ENCODE measurements at regions not wholly inside any gene's neighbourhood (a gene's known extent, or its start where the extent isn't known, plus 50 kb on each side); places are given as distances from the start of the nearest gene placed in this dataset.
"Not testable (repeated sequence)": the region's sequence is repeated elsewhere in the genome, so short reads cannot be mapped to it uniquely, and the experiment has no call there.

DNA sequence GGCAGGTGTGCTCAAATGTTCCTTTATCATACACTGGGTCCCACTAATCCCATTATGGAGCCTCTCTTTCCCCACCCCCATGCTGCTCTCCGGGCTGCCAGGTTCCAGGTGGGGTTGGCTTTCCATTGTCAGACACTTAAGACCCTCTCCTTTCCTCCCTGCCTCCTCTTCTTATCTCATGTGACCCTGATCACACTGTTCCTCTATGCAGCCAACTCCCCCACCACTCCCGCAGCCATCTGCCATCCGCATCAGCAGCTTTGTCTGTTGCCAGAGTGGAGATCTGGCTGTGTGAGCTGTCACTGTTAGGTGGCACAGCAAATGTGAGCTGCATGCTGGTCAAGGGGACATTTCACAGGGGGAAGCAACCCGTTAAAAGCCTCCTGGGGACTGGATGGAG is 391.4 kb downstream of the TNS3 start:
- DNase-seq (ENCODE audit: low read depth): no peak

DNA sequence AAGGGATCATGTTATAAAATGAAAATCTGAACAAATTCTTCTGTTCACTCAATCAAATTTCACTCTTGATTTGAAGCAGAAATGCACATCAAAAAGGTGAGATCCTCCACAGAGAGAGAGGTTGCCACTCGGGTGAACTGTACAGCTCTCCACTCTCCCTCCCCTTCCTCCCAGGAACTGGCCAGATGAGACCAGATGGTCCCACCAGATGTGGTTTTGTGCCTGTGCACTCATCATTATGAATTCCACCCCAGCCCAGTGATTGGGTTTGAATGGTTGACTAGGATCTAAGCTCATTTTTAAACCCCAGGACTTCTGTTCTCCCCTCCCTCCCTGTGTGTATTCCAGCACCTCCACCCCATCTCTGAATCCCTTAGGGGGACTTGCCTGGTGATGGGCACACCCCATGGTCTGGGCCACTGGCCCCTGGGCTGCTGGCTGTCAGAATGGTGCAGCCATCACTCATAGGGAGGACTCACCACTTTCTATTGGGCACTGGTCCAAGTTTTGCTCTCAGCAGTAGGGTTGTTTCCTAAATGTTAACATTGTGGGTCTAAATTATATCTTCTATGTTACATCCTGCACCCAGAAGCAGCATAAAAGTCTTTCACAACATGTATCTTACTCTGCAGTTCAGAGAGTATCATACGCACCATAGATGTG is 393.1 kb downstream of the TNS3 start:
- no peak for DNase-seq (ENCODE audit: low read depth)

DNA sequence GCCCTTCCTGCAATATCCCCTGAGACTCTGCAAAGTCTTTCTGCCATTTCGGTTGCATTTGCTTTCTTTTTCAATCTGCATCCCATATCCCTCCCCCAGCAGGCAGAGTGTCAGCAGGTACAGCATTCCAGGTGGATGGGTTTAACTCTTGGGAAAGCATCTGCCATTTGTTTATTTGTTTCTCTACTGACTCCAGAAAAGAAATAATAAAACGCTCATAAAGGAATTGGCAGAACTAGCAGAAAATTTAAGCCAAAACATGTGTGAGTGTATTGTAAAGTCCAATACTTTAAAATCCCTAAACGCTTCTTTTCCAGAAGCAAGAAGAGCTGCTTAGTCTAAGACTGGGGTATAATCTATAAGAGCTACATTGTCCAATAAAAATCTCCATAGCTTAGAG is 393.8 kb downstream of the TNS3 start:
- no peak for DNase-seq (ENCODE audit: low read depth)

DNA sequence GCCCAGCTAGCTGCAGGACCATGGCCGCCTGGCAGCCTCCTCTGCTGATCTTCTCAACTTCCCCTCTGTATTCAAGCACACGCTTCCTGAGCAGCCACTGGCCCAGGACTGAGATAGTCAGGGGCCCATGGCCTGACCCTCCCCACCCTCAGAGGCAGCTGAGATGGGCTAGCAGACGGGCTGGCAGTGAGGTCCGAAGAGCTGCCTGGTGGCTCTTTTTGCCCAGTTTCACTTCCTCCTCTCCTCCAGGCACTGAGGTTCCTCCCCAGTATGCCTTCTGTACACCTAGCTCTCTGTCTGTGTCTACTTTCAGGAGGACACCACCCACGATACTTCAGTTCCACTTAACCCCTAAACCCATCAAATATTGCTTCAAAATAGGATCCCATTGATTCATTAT is 395.6 kb downstream of the TNS3 start:
- no peak for DNase-seq (ENCODE audit: low read depth)

DNA sequence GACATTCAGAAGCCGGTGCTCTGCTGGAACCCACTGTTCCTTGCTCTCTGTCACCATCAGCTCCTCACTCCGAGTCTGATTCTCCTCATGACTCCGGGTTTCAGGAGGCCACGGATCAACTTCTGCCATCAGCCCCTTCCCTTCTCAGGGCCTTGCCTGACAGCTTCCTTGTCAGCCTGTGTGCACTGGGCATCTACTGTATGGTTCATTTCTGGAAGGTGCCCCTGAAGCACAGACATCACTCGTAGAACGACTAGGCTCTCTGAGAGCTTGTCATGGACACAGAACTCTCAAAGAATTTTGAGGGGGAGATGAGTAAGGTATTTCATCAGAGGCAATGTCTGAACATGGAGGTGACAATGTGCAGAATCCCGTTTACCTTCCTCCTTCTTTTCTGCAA is 396.1 kb downstream of the TNS3 start:
- no peak for DNase-seq (ENCODE audit: low read depth)

DNA sequence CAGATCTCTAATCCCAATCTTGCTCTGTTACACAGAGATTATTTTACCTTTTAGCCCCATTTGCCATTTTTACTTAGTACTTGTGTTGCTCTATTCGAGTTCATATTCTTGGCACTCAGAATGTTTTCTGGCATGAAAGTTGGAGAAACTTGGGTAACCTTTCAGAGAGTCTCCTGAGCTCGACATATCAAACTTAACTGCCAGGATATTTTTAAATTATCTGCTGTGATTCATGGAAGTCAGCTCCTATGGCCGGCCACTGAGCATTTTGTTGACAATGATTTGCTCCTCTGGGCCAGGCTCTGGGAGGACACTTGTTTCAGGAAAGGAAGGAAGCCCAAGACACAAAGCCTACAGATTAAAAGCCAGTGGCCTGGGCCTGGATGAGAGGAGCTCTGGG is 396.7 kb downstream of the TNS3 start:
- DNase-seq (ENCODE audit: low read depth): no peak

DNA sequence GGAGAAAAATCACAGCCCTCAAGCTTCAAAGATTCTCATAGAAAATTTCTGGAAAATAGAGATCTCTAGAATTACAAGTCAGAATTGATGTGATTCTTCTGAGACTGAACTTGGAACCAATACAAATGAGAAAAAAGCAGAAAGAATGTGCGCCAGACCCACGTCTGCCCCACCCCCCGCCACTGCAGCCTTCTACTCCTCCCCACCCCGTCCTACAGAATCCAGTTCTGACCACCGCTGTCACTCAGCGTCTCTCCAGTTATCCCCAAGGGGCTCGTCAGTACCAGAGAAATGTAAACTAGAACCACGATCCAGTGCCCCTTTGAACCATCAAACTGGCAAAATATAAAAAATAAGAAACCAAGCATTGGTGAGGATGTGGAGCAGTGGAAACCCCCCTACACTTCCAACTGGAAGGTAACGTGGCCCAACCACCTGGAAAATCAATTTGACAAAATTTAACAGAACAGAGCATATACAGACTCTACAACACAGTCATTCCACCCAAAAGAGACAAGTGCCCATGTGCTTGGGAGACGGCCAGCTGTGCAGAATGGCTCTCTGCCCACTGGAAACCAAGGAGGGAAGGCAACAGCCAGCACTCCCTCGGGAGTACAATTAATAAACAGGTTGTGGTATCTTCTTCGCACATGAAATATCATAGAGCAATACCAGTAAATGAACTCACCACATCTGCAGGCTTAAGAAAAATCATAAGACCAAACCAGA is 397.9 kb downstream of the TNS3 start:
- DNase-seq (ENCODE audit: low read depth): no peak

DNA sequence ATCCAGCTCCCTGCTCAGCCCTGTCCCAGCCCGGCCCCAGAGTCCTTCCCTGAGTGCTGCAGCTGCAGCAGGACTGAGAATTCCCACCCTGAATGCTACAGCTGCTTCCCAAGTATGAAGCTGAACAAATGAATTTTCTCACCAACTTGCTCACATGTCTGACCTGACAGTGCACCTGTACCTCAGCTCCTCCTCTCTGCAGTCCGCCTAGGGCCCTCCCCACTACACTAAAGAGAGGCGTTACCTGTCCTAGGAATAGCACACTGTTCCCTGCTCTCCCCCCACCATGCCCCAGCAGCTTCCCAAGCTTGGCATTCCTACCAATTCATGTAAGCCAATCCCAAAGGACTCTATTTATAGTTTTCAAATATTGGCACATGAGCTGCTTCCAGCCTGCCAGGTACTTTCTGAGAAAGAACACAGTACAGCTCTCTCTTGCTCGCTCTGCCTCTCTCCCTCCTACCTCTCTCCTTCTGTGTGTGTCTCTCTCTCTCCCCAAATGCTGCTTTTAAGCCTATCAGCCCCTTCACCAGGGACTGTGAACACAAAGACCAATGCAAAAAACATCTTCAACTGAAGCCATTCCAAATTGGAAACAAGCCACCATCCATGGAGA is 400.1 kb downstream of the TNS3 start:
- DNase-seq (ENCODE audit: low read depth): no peak

DNA sequence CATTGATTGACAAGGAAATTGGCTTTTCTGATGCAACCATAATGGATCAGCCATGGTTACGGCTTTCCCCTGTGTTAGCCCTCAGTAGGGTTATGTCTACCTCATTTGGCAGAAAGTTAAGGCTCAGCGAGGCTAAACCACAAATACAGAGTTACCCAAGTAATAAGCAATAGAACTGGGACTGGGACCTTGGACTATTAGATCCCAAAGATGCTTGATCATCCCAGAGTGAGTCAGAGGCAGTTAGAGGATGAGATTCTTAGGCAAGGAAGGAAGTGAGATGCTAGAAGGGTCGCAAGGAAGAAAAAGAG is 401.4 kb downstream of the TNS3 start:
- DNase-seq (ENCODE audit: low read depth): no peak

DNA sequence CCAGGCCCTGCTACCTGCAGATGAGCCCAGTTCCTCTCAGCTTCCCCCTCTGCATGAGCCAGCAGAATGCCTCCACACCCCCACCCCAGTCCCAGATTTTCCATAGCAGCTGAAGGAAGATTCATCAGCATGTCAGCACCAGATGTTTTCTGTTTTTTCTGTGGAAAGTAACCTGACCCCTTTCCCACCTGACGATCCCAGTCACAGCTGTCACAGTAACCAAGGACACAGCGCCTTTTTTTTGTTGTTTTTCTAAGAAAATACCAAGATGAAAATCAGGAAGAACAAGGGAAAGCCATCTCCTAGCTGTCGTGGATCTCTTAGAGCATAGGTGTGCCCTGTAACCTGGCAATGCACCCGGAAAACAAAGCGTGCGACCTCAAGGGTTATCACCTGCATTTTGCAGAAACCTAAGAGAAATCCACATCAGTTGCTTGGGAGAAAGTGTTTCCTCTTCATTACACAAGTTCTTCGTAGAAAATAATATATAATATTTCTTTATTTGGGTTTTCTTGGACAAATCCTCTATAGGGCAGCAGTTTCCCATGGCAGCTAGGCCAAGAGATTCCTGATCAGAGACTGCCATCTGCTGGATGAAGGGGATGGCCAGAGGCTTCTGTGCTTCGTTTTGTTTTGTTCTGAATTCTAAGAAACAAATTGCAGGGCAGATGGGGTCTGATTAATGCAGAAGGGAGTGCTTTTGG is 401.9 kb downstream of the TNS3 start:
- peak; percentile 52 for DNase-seq (ENCODE audit: low read depth)

DNA sequence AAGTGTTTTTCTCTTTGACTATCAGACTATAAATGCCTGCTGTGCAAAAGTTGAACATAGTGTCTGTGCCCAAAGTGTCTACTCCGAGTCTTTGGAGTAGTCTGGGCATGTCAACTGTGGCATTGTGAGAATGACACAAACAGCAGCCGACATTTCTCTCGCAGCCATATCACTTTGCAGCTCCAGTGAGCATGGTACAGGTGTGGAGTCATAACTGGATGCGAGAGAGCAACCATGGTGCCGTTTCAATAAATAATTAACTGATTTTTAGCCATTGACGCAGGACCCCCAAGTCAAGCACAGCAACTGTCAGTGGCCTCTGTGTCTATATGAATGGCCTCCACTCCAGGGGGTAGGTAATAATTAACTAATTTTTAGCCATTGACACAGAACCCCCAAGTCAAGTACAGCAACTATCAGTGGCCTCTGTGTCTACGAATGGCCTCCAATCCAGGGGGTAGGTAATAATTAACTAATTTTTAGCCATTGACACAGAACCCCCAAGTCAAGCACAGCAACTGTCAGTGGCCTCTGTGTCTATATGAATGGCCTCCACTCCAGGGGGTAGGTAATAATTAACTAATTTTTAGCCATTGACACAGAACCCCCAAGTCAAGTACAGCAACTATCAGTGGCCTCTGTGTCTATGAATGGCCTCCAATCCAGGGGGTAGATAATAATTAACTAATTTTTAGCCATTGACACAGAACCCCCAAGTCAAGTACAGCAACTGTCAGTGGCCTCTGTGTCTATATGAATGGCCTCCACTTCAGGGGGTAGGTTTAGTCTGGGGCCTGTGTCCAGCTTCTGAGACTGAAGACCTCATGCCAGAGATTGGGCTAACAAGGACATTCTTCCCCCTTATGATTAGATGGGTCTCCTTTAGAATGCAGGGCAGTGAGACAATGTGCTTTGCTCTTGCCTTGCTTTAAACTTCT is 409.0 kb downstream of the TNS3 start:
- not testable (repeated sequence) for DNase-seq (ENCODE audit: low read depth)

DNA sequence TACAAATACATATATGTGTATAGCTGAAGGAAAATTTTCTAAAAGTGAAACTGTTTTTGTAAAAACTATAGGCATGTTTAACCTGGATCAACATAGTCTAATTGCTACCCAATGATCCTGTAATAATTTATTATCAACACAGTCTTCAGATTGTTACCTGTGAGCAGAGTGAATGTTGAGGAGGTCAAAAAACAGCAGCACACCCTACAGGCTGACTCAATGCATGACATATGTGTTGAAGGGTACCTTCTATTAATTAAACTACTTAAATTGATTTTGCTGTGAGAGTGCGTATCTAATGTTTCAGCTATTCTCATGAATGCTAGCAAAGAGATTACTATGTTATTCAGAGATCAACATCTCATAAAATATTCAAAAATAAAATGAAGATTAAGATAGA is 411.4 kb downstream of the TNS3 start:
- DNase-seq (ENCODE audit: low read depth): no peak

DNA sequence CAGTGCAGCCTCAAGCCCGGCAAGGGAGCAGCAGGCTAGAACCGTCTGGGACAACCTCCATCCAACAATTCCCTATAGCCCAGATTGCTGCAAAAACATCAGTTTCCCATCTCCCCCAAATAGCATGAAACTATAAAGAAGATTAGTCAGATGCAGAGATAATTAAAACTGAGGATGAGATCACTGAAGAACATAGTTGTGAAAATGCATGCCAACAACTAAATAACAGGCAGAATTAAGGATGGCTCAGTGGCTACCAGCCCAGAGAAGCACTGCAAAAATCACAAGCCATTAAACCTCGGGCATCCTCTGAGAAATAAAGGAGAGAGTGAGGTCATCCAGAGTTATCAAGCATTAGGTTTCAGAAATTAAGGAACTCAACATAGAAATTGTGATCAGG is 427.1 kb downstream of the TNS3 start:
- DNase-seq (ENCODE audit: low read depth): peak; percentile 68

DNA sequence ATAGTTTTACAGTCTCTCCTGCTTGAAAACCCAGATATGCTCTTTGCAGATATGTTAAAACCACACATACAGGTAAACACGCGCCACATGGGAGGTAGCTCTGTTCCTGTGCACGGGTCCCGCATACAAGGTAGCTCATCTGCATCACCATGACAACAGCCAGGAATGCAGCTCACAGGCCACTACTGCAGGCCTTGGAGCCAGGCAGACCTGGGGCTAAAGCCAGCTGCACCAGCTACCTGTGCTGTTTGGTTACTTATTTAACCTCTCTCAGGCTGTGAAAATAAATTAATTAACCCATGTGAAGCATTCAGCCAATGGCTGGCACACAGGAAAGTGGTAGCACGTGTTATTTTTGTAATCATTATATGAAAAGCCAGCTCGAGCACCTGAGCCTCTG is 428.3 kb downstream of the TNS3 start:
- DNase-seq (ENCODE audit: low read depth): no peak

DNA sequence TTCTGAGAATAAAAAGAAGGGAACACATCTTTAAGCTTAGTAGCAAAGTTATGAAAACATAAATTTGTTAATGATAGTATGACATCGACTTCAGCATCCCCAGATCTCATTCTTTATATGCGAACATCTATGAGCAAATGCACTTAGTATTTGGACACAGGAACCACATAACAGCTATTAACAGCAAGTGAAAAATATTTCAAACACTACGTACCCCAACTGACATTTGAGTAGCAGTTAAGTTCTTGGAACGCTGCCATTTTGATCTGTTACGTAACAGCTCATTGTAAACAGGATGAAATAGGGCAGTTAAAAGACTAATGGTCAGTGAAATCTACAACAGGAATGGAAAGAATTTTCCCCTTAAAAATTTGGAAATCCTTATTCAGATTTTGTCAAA is 428.9 kb downstream of the TNS3 start:
- peak; percentile 93 for DNase-seq (ENCODE audit: low read depth)

DNA sequence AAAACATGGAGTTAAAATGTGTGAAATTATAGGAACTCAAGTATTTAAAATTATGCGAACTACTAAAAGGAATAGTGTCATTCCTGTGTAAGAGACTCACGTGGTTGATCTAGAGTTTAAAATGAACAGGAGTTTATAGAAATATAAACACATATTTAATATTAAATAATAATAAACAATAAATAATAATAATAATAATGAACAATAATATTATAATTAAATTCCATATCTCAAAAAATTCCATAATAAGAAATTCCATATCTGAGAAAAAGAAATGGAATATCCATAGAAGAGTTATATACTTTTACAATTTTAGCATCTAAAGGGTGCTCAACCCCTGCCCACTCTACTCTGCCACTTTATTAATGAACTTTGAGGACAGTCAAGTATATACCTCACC is 429.6 kb downstream of the TNS3 start:
- no peak for DNase-seq (ENCODE audit: low read depth)

DNA sequence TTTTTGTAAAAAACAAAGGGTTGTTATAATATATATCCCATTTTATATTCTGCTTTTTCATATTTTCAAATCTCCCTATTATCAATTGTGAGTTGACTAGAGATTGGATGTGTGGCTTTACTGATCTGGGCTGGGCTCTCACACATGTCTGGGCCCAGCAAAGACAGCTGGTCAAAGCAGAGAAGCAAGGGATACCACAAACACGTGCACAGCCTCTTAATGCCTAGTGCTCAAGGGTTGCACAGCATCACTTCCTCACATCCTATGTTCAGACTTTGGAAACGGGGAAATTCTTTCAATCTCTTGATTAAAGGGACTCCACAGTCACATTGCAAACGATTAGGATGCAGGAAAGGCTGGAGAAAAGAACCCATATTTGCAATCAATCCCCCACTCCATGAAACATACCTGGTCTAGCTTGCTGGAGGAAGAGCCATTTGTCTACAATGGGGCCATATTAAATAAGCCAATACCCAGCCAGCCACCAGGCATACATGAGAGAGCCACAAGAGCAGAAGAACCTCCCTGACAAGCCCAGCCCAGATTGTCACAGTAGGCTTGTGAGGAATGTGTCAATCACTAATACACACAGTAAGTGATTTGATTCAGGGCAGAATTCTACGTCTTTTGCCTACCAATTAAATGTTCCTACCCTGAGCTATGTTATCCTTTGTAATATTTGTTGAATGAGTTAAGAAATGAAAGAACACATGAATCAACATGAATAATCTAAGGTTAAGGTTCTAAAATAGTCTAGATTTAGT is 431.2 kb downstream of the TNS3 start:
- no peak for DNase-seq (ENCODE audit: low read depth)

DNA sequence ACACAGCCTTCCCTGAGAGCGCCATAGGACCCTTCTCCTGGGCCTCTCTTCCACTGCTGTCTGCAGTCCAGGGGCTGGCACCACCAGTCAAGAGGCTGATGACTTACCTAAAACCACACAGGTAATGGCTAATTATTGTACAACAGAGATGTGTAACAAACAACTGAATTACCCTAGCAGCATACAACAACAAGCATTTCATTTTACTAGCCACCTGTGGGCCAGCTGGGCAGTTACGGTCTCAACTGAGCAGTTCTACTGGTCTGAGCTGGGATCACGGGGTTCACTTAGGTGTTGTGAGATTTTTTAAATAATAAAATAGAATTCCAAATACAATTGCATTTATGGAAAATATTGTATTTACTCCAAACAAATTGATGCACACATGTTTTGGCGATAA is 431.9 kb downstream of the TNS3 start:
- DNase-seq (ENCODE audit: low read depth): no peak

DNA sequence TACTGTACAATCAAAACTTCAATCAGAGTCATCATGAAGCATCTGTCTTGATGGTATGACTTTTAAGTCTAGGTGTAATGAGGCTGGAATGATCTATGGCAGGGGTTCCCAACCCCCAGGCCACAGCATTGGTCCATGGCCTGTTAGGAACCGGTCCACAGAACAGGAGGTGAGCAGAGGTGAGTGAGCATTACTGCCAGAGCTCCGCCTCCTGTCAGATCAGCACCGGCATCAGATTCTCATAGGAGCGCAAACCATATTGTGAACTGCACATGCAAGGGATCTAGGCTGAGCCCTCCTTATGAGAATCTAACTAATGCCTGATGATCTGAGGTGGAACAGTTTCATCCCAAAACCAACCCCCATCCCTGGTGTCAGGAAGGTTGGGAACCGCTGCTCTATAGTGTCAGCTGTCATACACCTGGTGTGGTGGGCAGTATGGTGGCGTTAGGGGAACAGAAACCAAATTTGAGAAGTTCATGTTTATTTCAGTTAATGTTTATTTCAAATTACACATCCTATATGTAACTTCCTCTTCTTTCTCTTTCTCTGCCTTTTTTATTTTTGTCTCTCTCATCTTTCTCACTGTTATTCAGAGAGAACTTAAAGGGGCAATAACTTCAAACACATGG is 432.6 kb downstream of the TNS3 start:
- no peak for DNase-seq (ENCODE audit: low read depth)

DNA sequence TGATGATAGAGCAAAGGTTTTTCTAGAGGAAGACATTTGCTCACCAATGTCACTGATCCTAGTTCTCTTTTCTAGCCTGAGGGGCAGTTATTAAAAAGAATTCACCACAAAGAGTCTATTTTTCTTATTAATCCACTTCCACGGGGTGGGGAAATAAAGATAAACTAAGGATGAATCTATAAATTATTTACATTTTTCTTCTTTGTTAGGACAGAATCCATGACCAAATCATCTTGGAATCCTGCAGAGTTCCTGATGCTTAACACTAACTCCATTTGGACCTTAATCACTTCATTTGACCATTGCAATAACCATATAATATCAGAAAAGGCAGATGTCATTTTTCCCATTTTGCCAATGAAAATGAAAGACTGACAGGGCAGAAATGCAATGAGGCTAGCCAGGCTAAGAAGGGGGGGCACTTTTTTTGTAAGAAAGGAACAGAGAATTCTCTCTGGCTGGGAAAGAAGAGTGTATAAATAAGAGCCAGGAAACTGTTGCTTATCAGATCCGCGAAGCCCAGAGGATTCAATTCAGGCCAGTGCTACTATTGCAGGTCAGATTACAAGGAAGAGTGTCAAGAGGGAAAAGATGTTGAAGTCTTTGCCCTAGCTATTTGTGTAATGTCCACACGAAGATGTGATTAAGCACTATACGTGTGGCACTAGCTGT is 433.2 kb downstream of the TNS3 start:
- DNase-seq (ENCODE audit: low read depth): no peak
